Brain pericyte (primary cell): ENCODE measurements at regions not wholly inside any gene's neighbourhood (a gene's known extent, or its start where the extent isn't known, plus 50 kb on each side); places are given as distances from the start of the nearest gene placed in this dataset.
"Not testable (repeated sequence)": the region's sequence is repeated elsewhere in the genome, so short reads cannot be mapped to it uniquely, and the experiment has no call there.

Source experiments
- DNase-seq: peaks from one replicate; pipeline ENCODE4 v3.0.0-alpha.2; 2012; ENCODE audit warnings: low read depth, low spot score

DNA sequence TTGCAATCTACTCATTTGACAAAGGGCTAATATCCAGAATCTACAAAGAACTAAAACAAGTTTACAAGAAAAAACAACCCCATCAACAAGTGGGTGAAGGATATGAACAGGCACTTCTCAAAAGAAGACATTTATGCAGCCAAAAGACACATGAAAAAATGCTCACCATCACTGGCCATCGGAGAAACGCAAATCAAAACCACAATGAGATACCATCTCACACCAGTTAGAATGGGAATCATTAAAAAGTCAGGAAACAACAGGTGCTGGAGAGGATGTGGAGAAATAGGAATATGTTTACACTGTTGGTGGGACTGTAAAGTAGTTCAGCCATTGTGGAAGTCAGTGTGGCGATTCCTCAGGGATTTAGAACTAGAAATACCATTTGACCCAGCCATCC, 336.5 kb downstream of the NR2F2 start:
- not testable (repeated sequence) for DNase-seq

DNA sequence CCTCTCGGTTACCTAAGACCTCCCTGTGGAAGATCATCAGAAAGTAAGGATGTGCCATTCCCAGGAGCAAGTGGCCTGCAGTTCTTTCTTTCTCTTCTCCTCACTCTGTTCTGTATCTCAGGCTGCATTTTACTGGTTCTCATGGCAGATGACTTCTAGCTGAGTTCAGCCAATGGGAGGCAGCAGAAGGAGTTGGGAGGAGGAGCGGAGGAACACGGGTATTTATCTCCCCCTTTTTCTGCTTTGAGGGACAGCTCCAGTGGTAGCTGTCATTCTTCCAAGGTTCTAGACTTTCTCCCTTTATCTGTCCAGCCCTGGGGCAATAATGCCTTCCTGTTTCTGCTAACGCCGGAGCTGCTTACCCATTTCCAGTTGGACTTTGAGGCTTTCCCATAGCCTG, 339.9 kb downstream of the NR2F2 start:
- no peak for DNase-seq

GRCh38 chr15:96672629-96673028, 342.1 kb downstream of the NR2F2 start:
- no peak for DNase-seq

GRCh38 chr15:96678386-96678785, 347.9 kb downstream of the NR2F2 start:
- DNase-seq = no peak

DNA sequence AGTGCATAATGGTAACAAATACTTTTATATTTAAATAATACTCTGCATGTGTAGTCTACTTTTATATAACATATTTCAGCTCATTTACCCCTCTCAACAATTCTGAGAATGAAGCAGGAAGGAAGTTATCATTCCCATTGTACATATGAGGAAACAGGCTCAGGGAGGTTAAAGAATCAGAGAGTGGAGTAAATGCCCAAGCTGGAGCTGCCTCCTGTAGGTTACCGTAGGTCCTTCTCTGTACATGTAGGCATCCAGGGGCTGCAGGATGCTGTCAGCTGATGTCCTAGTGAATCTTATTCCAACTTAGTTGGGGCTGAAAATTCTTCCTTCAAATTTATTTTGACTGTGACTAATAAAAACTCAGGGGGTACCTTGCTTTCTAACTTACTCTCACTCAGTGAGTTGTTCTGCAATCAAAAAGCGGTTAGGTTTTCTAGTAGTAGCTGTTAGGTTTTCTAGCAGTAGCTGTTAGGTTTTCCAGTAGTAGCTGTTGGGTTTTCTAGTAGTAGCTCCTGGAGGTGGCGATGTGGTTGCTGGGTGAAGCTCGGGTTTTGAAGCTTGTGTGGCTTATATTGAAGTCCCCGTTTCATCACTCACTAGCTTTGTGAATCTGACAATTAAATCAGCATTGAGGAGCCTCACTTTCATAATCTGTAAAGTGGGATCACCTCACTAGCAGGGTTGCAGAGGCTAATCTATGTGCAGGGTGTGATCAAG, 357.0 kb downstream of the NR2F2 start:
- DNase-seq = no peak

- no peak for DNase-seq
These were observed 360.2 kb downstream of the NR2F2 start for GRCh38 chr15:96690733-96691132.

GRCh38 chr15:96692826-96693225, 362.3 kb downstream of the NR2F2 start:
- DNase-seq = no peak

- no peak for DNase-seq
These were observed 363.0 kb downstream of the NR2F2 start for GRCh38 chr15:96693515-96693914.

DNA sequence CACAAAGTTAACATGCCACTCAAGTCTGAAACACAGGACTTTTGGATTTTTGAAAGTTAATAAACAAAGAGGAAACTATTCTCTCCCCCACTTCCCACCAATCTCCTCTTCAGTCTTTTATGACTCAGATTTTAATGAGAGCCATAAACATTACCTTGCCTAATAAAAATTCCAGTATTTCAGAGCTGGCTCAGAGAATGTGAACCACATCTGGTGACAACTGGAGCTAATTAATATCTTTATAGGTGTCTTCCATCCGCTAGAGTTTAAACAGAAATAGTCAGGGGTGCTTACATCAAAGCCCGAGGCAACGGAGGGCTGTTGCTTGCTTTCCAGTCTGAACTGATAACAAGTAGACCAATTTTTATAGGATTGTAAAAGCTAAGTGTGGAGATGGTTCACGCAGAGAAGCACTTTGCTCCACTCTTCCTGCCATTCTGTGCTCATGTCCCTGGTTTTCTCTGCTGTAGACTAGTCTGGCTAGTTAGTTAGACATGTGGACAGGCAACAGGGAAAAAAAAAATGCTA, 363.6 kb downstream of the NR2F2 start:
- no peak for DNase-seq

- no peak for DNase-seq
These were observed 364.9 kb downstream of the NR2F2 start for GRCh38 chr15:96695426-96695825.

DNA sequence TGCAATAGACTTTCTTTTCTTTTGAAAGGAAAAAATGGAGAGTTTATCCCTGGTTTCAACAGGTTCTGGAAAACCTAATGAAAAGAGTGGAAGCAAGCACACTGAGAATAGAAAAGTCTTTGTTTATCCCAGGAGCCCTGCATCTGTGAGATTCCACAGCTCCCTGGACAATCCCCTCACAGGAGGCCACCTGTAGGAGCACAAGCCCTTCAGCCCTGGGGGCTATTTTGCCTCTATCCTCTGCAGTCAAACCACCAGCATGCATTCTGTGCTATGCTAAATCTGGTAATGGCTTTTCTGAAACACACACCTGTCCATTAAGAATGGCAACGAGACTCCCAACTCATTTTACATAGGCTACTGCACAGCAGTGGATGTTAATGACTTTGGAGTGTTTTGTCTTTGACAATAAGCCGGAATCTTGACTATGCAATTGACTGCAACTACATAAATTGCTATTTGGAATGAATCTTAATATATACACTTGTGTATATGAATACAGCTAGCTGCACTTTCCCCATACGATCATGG, 369.4 kb downstream of the NR2F2 start:
- no peak for DNase-seq

GRCh38 chr15:96700555-96700954, 370.1 kb downstream of the NR2F2 start:
- DNase-seq = no peak

DNA sequence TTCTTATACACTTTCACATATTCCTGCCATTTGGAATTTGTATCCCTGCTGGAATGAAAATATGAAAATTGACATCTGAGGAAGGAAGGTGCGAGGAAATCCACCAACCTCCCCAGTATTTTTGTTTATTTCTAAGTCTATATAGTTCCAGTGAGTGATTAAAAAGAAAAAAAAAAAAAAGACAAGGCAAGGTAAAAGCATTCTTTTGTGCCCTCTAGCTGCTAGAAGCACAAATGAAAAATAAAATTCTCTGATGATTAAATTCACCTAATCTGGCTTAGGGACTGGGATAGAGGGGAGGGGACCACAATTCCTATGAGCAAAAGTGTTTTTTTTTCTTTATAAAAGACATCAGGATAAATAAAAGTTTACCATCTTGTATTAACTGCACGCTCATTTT, 370.9 kb downstream of the NR2F2 start:
- no peak for DNase-seq

DNA sequence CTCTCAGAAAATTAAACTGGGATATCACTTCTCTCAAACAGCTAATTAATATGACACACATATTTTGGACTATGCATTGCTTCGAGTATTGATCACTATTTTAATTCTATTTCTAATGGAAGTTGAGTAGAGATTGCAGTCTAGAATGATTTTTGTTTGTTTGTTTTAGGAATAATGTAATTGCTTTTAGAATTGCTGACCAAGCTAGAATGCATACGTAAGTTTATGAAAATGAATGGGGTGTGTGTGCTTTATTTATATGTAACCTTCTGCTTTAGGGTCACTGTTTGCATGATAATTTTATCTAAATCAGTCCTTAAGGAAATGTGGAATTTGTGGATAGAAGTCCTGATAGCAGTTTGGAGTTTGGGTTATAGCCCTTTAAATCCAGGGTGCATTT, 371.4 kb downstream of the NR2F2 start:
- no peak for DNase-seq

GRCh38 chr15:96702589-96702988, 372.1 kb downstream of the NR2F2 start:
- no peak for DNase-seq

DNA sequence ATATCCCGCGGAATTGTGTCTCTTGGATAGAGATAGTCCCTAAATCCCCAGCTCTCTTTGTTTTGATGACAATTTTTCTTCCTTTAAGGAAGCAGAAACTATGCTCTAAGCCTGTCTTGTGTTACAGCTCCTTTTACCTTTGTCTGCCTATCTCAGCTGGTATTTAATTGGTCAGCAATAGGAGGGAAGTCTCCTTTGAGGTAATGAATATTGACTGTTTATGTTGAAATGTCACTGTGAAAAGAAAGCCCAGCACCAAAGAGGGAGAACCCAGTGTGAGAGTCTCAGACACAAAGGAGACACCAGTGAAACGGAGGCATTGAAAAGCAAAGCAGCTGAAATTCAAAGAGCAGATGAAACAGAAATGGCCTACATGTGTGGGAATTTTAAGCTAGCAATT, 372.6 kb downstream of the NR2F2 start:
- DNase-seq = no peak

- DNase-seq = no peak
These were observed 373.5 kb downstream of the NR2F2 start for GRCh38 chr15:96703794-96704550.

GRCh38 chr15:96716075-96716474, 385.6 kb downstream of the NR2F2 start:
- DNase-seq = no peak

DNA sequence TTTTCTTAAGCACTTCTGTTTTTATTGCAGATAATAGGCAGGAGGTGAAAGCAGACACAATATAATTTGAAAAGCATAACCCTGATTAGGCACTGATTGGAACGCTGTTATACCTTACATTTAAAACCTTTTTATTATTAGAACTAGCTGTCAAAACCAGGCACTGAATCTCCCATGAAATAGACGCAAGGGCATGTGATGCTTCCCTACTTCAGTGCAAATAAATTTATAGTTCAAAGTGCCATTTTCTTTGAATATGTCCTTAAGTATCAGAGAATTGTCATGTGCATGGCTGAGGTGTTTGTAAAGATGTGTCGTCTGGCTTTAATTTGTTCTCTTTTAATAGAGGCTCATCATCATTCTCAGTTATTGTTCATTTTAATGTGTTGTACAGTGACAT, 386.0 kb downstream of the NR2F2 start:
- DNase-seq = no peak

GRCh38 chr15:96720251-96720650, 389.8 kb downstream of the NR2F2 start:
- no peak for DNase-seq

DNA sequence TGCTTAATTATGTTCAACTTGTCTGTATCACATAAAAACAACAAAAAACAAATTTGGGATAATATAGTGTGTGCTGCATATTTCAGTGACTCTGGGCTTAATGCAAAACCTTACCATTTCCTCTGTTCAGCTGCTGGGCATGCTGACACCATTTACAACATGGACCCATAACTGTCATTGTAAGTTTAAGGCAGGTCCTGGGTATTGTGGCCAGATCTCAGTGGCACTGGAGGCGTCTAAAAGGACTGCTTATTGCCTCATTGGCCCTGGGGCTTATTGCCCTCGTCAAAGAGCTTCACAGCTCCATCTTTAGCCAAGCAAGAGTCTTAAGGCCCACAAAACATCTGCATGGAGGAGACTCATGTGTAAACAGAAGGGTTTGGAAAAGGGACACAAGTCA, 390.2 kb downstream of the NR2F2 start:
- no peak for DNase-seq

- no peak for DNase-seq
These were observed 398.1 kb downstream of the NR2F2 start for GRCh38 chr15:96728591-96728990.

DNA sequence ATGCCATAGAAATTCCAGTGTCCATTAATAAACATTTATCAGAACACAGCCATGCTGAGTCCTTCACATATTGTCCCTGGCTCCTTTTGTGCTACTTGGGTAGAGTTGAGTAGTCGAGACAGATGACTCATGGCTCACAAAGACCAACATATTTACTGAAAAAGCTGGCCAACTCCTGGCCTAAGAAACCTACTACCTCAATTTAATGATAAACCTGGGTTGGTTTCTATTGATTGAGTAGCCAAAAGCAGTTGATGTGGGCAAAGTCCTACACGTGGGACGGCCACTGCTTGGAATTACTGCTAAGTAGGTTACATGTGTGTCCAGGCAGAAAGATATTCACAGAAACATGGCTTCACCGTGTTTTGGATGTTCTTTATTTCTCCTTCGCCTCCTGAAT, 402.2 kb downstream of the NR2F2 start:
- DNase-seq = no peak
